Sigmoid colon (tissue), 6 donors: ENCODE measurements at regions not wholly inside any gene's neighbourhood (a gene's known extent, or its start where the extent isn't known, plus 50 kb on each side); places are given as distances from the start of the nearest gene placed in this dataset.

Source experiments
- DNase-seq: peaks from one replicate; pipeline ENCODE4 v3.0.0-alpha.2; 2019
- H3K27ac ChIP-seq, 4 donors: fragments of 200-600 bp; sonication (generic); one replicate each; pipeline ENCODE4 v1.5.1; 2016 to 2019; ENCODE audit warnings: mild to moderate bottlenecking in 1 of 4
- H3K27me3 ChIP-seq, 3 donors: fragments of 200-600 bp; sonication (generic); one replicate each; pipeline ENCODE4 v1.5.1; 2019; ENCODE audit warnings: mild to moderate bottlenecking in 1 of 3
- H3K36me3 ChIP-seq, 4 donors: fragments of 200-600 bp; sonication (generic); one replicate each; pipeline ENCODE4 v1.5.1; 2016 to 2019
- H3K4me1 ChIP-seq, 4 donors: fragments of 200-600 bp; sonication (generic); one replicate each; pipeline ENCODE4 v1.5.1; 2017 to 2019
- H3K4me3 ChIP-seq, 4 donors: fragments of 200-600 bp; sonication (generic); one replicate each; pipeline ENCODE4 v1.5.1; 2017 to 2019; ENCODE audit warnings: mild to moderate bottlenecking in 2 of 4, moderate library complexity in 1 of 4
- H3K9me3 ChIP-seq, 4 donors: fragments of 200-600 bp in 3 of 4; sonication (generic) in 3 of 4; one replicate each; pipeline versions ENCODE4 v1.5.1 to v1.6.1; 2013 to 2019
- CTCF ChIP-seq, 4 experiments: fragments of 450-650 bp in 3 of 4; fragments of 200-600 bp in 1 of 4; IDR thresholded peaks; one replicate each; pipeline ENCODE4 v1.5.1; 2016 to 2019; ENCODE audit warnings: antibody characterized with exemption in 4 of 4, mild to moderate bottlenecking in 3 of 4, moderate library complexity in 2 of 4
- EP300 ChIP-seq, 4 donors: sonication (generic); formaldehyde crosslinking; IDR thresholded peaks; one replicate each; pipeline ENCODE4 v1.6.1; 2017; ENCODE audit warnings: antibody characterized with exemption in 4 of 4
- POLR2A ChIP-seq, 2 donors: fragments of 450-650 bp; IDR thresholded peaks; one replicate each; pipeline ENCODE4 v1.6.1; 2016; ENCODE audit warnings: antibody characterized with exemption in 2 of 2, mild to moderate bottlenecking in 2 of 2, moderate library complexity in 2 of 2
- POLR2AphosphoS5 ChIP-seq, 4 donors: sonication (generic); formaldehyde crosslinking; IDR thresholded peaks; one replicate each; pipeline ENCODE4 v1.6.1; 2017; ENCODE audit warnings: antibody characterized with exemption in 4 of 4
- WGBS, 2 donors: extraction: QIAGEN DNeasy Blood & Tissue Kit; methylation state at CpG; one replicate each; pipeline ENCODE4 v1.1.7; 2013; 5-methylcytosine and 5-hydroxymethylcytosine counted together
- intact Hi-C: fragments of 100-400 bp; cut with DNase I; formaldehyde crosslinking; loops from one replicate; pipeline ENCODE4 v1.15.1; 2023
- donor health status: healthy with polysubstance abuse.
- donor health status: healthy.

- Histone ChIP-seq H3K4me3 (no peak overlapping the region), H3K4me1 (no peaks in the 10 kb centered on the region), H3K27ac (peak overlapping the region in 3 of 4 donors; percentile 21 to 42 (median 39)), H3K27me3 (no peaks in the 10 kb centered on the region), H3K36me3 (no peaks in the 10 kb centered on the region), H3K9me3 (no peaks in the 10 kb centered on the region)
- intact Hi-C loops = no loop called here
- DNase-seq = peak; percentile 82
- no peak for TF ChIP-seq EP300 (IDR thresholded peaks at IDR 0.05)
- TF ChIP-seq CTCF (IDR thresholded peaks at IDR 0.05) = no peak
- TF ChIP-seq POLR2AphosphoS5 (IDR thresholded peaks at IDR 0.05) = peak in 2 of 4 donors; percentile 13 to 33
- no peak for TF ChIP-seq POLR2A (IDR thresholded peaks at IDR 0.05)
- WGBS, 2 donors = 50 to 76% methylated on average over 11 of the region's 11 CpGs
Measured at GRCh38 chr15:93485438-93486327, 396.7 kb upstream of the RGMA start.

GRCh38 chr15:93483923-93484322 is 394.9 kb upstream of the RGMA start:
- DNase-seq = no peak
- no peak overlapping the region for H3K4me3 ChIP-seq
- H3K9me3 ChIP-seq = no peaks in the 10 kb centered on the region
- 85 to 92% methylated on average over 4 of the region's 4 CpGs for WGBS, 2 donors
- H3K4me1 ChIP-seq = no peaks in the 10 kb centered on the region
- no peaks in the 10 kb centered on the region for H3K27me3 ChIP-seq
- no peaks in the 10 kb centered on the region for H3K36me3 ChIP-seq
- TF ChIP-seq EP300 (IDR thresholded peaks at IDR 0.05) = no peak
- TF ChIP-seq POLR2A (IDR thresholded peaks at IDR 0.05) = no peak
- TF ChIP-seq POLR2AphosphoS5 (IDR thresholded peaks at IDR 0.05) = no peak
- no peak for TF ChIP-seq CTCF (IDR thresholded peaks at IDR 0.05)
- H3K27ac ChIP-seq = no peak overlapping the region
- intact Hi-C loops = no loop called here

- TF ChIP-seq EP300 (IDR thresholded peaks at IDR 0.05) (no peak), POLR2AphosphoS5 (IDR thresholded peaks at IDR 0.05) (no peak), CTCF (IDR thresholded peaks at IDR 0.05) (no peak), POLR2A (IDR thresholded peaks at IDR 0.05) (no peak)
Measured at GRCh38 chr15:93482731-93483130, 393.7 kb upstream of the RGMA start.

GRCh38 chr15:93479715-93480114 is 390.7 kb upstream of the RGMA start:
- H3K27ac ChIP-seq = peak overlapping the region in 2 of 4 donors; percentile 36 to 40
- TF ChIP-seq POLR2AphosphoS5 (IDR thresholded peaks at IDR 0.05) (peak in 2 of 4 donors; percentile 34 to 47), EP300 (IDR thresholded peaks at IDR 0.05) (no peak)
- WGBS, 2 donors = 66 to 83% methylated on average over 2 of the region's 2 CpGs
- no peak overlapping the region for H3K4me3 ChIP-seq
- no peaks in the 10 kb centered on the region for H3K4me1 ChIP-seq
- no peaks in the 10 kb centered on the region for H3K27me3 ChIP-seq
- H3K36me3 ChIP-seq = no peaks in the 10 kb centered on the region
- DNase-seq = peak; percentile 88
- no peaks in the 10 kb centered on the region for H3K9me3 ChIP-seq
- intact Hi-C loops = no loop called here

More at GRCh38 chr15:93482731-93483130, 393.7 kb upstream of the RGMA start:
- 50 to 67% methylated on average over 6 of the region's 6 CpGs for WGBS, 2 donors
- no peaks in the 10 kb centered on the region for H3K36me3 ChIP-seq
- H3K9me3 ChIP-seq = no peaks in the 10 kb centered on the region
- no peak overlapping the region for H3K4me3 ChIP-seq
- no peaks in the 10 kb centered on the region for H3K27me3 ChIP-seq
- no peaks in the 10 kb centered on the region for H3K4me1 ChIP-seq
- H3K27ac ChIP-seq = no peak overlapping the region
- intact Hi-C loops = no loop called here
- no peak for DNase-seq

GRCh38 chr15:93478947-93479346 is 389.9 kb upstream of the RGMA start:
- Histone ChIP-seq H3K27ac (peak overlapping the region in 1 of 4 donors; percentile 21), H3K27me3 (no peaks in the 10 kb centered on the region), H3K4me3 (no peak overlapping the region), H3K9me3 (no peaks in the 10 kb centered on the region), H3K36me3 (no peaks in the 10 kb centered on the region), H3K4me1 (no peaks in the 10 kb centered on the region)
- WGBS, 2 donors = 55 to 74% methylated on average over 5 of the region's 5 CpGs
- intact Hi-C loops = no loop called here
- DNase-seq = no peak
- TF ChIP-seq EP300 (IDR thresholded peaks at IDR 0.05) (no peak), POLR2AphosphoS5 (IDR thresholded peaks at IDR 0.05) (no peak), CTCF (IDR thresholded peaks at IDR 0.05) (no peak), POLR2A (IDR thresholded peaks at IDR 0.05) (no peak)
